ENCODE measurements at regions not wholly inside any gene's neighbourhood (a gene's known extent, or its start where the extent isn't known, plus 50 kb on each side); places are given as distances from the start of the nearest gene placed in this dataset.
"Not testable (repeated sequence)": the region's sequence is repeated elsewhere in the genome, so short reads cannot be mapped to it uniquely, and the experiment has no call there.

DNA sequence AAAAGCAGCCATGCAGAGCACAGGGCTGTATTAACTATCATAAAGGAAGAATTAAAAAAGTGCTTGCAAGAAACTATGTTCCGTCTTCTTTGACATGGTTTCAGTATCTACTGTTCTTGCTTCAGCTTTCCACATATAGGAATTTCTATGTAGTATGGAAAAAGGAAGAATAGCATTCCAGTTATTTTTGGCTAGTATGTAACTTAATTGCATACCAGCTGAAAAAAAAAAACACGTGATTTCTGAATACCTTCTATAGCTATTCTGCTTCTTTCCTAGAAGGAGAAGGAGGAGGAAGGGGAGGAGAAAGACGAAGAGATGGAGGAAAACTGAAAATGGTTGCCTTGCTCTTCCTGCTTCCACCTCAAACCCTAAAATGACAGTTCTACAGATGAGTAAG lies 619.0 kb downstream of the KCTD12 start:
- H3K4me3 ChIP-seq (ENCODE audit: control insufficient read depth, low read depth, low read length), result no peak overlapping the region
- no peak for TF ChIP-seq CTCF (IDR thresholded peaks at IDR 0.05; ENCODE audit: control insufficient read depth, insufficient read depth, low read depth, low read length, missing control alignments)
- no peak for DNase-seq (ENCODE audit: low read depth)

DNA sequence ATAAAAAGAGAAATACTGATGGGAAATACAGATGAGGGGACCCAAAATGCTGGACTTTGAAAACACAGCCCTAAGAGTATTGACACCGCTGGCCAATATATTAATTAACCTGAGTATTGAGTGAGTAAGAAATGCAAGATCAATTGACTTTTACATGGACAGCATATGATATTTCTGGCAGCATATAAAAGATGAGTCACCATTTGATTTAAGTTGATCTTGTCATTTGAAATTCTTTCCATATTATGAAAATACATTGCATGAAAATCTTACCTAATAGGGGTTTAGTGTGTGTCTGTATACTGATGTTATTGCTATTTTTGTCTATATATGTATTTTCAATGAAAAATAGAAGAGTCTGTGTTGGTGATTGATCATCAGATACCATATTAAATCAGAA lies 619.6 kb downstream of the KCTD12 start:
- no peak overlapping the region for H3K4me3 ChIP-seq (ENCODE audit: control insufficient read depth, low read depth, low read length)
- TF ChIP-seq CTCF (IDR thresholded peaks at IDR 0.05; ENCODE audit: control insufficient read depth, insufficient read depth, low read depth, low read length, missing control alignments), result no peak
- no peak for DNase-seq (ENCODE audit: low read depth)

GRCh38 chr13:76250211-76250610 lies 614.1 kb downstream of the LMO7 start:
- no peak overlapping the region for H3K4me3 ChIP-seq (ENCODE audit: control insufficient read depth, low read depth, low read length)
- TF ChIP-seq CTCF (IDR thresholded peaks at IDR 0.05; ENCODE audit: control insufficient read depth, insufficient read depth, low read depth, low read length, missing control alignments), result no peak
- no peak for DNase-seq (ENCODE audit: low read depth)

DNA sequence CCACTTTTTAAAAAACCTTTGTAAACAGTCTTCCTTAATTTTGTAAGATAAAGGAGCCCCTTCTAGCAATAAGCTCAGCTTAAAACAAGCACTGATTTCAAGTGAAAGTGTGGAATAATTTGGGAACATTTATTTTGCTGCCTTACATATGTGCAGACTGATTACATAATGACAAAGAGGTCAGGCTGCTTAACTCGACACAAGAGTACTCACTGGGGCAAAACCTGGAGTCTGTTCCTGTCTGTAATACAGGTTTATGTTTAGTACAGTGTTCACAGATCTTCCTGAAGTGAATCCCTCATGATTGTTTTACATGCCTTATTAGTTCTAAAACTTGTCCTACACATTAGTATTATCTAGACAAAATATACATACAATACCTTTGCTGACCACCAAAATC lies 609.8 kb downstream of the LMO7 start:
- no peak overlapping the region for H3K4me3 ChIP-seq (ENCODE audit: control insufficient read depth, low read depth, low read length)
- no peak for TF ChIP-seq CTCF (IDR thresholded peaks at IDR 0.05; ENCODE audit: control insufficient read depth, insufficient read depth, low read depth, low read length, missing control alignments)
- DNase-seq (ENCODE audit: low read depth), result no peak

DNA sequence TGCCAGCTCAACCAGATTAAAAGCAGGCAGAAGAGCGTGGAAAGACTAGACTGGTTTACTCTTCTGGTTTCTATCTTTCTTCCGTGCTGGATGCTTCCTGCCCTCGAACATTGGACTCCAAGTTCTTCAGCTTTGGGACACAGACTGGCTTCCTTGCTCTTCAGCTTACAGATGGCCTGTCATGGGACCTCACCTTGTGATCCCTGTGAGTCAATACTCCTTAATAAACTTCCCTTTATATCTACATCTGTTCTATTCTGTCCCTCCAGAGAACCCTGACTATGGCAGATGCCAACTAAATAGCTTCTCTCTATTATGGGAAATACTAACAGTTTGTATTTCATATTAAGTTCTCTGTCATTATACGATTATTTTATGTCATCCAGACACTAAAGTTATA lies 609.1 kb downstream of the LMO7 start:
- H3K4me3 ChIP-seq (ENCODE audit: control insufficient read depth, low read depth, low read length), result no peak overlapping the region
- no peak for TF ChIP-seq CTCF (IDR thresholded peaks at IDR 0.05; ENCODE audit: control insufficient read depth, insufficient read depth, low read depth, low read length, missing control alignments)
- no peak for DNase-seq (ENCODE audit: low read depth)

GRCh38 chr13:76243120-76243519 lies 607.0 kb downstream of the LMO7 start:
- H3K4me3 ChIP-seq (ENCODE audit: control insufficient read depth, low read depth, low read length); DNase-seq (ENCODE audit: low read depth): not testable (repeated sequence)

DNA sequence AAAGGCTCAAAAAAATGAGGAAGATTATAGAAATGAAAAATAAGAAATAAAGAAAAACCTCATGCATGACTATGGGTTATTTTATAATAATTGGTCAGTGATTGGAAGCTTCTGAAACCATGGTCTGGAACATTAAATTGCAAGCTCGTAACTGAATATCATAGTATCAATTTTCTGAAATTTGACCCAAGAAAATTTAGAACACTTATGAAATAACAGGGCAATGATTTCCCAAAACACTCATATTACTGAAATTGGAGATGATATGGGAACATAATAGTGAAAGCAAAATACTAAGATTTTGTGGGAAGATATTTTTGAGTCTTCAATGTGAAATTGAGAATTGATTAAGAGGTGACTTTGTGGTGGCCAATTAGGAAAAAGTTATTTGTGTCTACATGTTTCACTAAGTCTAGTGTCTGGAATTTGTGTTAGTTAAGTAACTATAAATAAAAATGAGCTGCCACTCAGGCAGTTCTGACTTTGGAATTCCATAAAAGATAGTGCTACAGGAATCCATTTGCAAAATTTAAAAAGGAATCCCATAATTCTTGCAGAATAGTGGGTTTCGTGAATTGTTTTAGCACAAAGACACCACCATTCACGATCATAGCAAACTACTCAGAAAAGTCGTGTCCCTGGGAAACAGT lies 603.0 kb downstream of the LMO7 start:
- H3K4me3 ChIP-seq (ENCODE audit: control insufficient read depth, low read depth, low read length), result no peak overlapping the region
- TF ChIP-seq CTCF (IDR thresholded peaks at IDR 0.05; ENCODE audit: control insufficient read depth, insufficient read depth, low read depth, low read length, missing control alignments), result no peak
- no peak for DNase-seq (ENCODE audit: low read depth)

Data from AG09309 (cell line).